Heart left ventricle (tissue), 16 donors: ENCODE measurements at regions not wholly inside any gene's neighbourhood (a gene's known extent, or its start where the extent isn't known, plus 50 kb on each side); places are given as distances from the start of the nearest gene placed in this dataset.
"Not testable (repeated sequence)": the region's sequence is repeated elsewhere in the genome, so short reads cannot be mapped to it uniquely, and the experiment has no call there.

Experiments used
- ATAC-seq, 4 donors: fragments of 200-7000 bp; cut with Tn5 transposase; one replicate each; pipeline ENCODE4 v1.9.1; 2020 to 2022; ENCODE audit warnings: moderate library complexity in 4 of 4, mild to moderate bottlenecking in 3 of 4, moderate number of reproducible peaks in 1 of 4
- DNase-seq, 5 donors: peaks; one replicate each; pipeline ENCODE4 v3.0.0-alpha.2; 2020
- H3K27ac ChIP-seq, 12 donors: fragments of 200-600 bp; sonication (generic) in 4 of 12; one replicate each; pipeline versions ENCODE4 v1.5.0 to v1.8.0; 2016 to 2022; ENCODE audit warnings: mild to moderate bottlenecking in 2 of 12
- H3K27me3 ChIP-seq, 9 donors: fragments of 200-600 bp; sonication (generic) in 2 of 9; one replicate each; pipeline versions ENCODE4 v1.5.1 to v1.8.0; 2016 to 2022; ENCODE audit warnings: mild to moderate bottlenecking in 3 of 9
- H3K36me3 ChIP-seq, 9 donors: fragments of 200-600 bp; sonication (generic) in 2 of 9; one replicate each; pipeline versions ENCODE4 v1.5.0 to v1.8.0; 2018 to 2022; ENCODE audit warnings: mild to moderate bottlenecking in 2 of 9
- H3K4me1 ChIP-seq, 12 donors: fragments of 200-600 bp; sonication (generic) in 4 of 12; one replicate each; pipeline versions ENCODE4 v1.5.0 to v1.8.0; 2016 to 2022; ENCODE audit warnings: mild to moderate bottlenecking in 3 of 12
- H3K4me3 ChIP-seq, 12 donors: fragments of 200-600 bp; sonication (generic) in 4 of 12; one replicate each; pipeline versions ENCODE4 v1.5.0 to v1.8.0; 2017 to 2022; ENCODE audit warnings: mild to moderate bottlenecking in 9 of 12, moderate library complexity in 4 of 12
- H3K9me3 ChIP-seq, 12 donors: fragments of 200-600 bp; sonication (generic) in 4 of 12; one replicate each; pipeline versions ENCODE4 v1.5.0 to v1.8.0; 2016 to 2022; ENCODE audit warnings: mild to moderate bottlenecking in 1 of 12
- POLR2A ChIP-seq, 2 donors: fragments of 450-650 bp; IDR thresholded peaks; one replicate each; pipeline ENCODE4 v1.6.1; 2017; ENCODE audit warnings: antibody characterized with exemption in 2 of 2, mild to moderate bottlenecking in 2 of 2, moderate library complexity in 2 of 2
- WGBS, 4 donors: extraction: QIAGEN DNeasy Blood & Tissue Kit in 2 of 4; methylation state at CpG; one replicate each; pipeline versions ENCODE4 v1.1.5 to v1.1.7; 2013 to 2018; 5-methylcytosine and 5-hydroxymethylcytosine counted together
- intact Hi-C, 10 donors: fragments of 100-400 bp; cut with DNase I; formaldehyde crosslinking; loops; one replicate each; pipeline versions ENCODE4 v1.11.1 to v1.14.2; 2022
- TF ChIP-seq, protein P1 (sequence below), 12 donors: fragments of 200-600 bp; sonication (generic) in 4 of 12; IDR thresholded peaks; one replicate each; pipeline versions ENCODE4 v1.5.0 to v1.8.0; 2018 to 2022; ENCODE audit warnings: antibody characterized with exemption in 12 of 12, mild to moderate bottlenecking in 5 of 12
- donor health status: ischemic (EF 13 %, LVEDD 7.1; RV severe dilation, severe dysfunction).
- donor health status: healthy with polysubstance abuse.
- donor health status: DM: no; HTN: yes; CAD: no.
- donor health status: DM: no; HTN: no; CAD: no.
- donor health status: ischemic (EF 25% LVEDD 6.9; RV normal size, moderate dysfunction).
- donor health status: ischemic (EF 25% LVEDD 5.7; RV mildly dilated, moderate dysfunction).
- donor health status: healthy.
- donor health status: DM: yes; HTN: yes; CAD: no.
- donor health status: ischemic (EF 35%, LVEDD 5.7; RV mildly dilated, moderate dysfunction).
- donor health status: nonischemic (EF 11% LVEDD 7.7; RV severe dilation, severe dysfunction).
- donor health status: DM: yes; HTN: yes; CAD: no.
- donor health status: PGD.
- donor health status: ischemic (EF 29% LVEDD 5.4; RV normal size, mild dysfunction).
- donor health status: nonischemic (EF 23%, LVEDD 6.1; RV moderate dilation, normal function).

DNA sequence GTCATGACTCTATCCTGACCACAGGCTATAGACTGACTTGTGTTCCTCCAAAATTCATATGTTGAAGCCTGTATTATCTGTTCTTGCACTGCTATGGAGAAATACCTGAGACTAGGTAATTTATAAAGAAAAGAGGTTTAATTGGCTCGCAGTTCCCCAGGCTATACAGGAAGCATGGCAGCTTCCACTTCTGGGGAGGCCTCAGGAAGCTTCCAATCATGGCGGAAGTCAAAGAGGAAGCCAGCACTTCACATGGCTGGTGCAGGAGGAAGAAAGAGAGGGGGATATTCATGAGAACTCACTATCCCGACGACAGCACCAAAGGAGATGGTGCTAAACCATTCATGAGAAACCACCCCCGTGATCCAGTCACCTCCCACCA, 84.3 kb upstream of the KDM7A start:
- TF ChIP-seq, protein P1, sequence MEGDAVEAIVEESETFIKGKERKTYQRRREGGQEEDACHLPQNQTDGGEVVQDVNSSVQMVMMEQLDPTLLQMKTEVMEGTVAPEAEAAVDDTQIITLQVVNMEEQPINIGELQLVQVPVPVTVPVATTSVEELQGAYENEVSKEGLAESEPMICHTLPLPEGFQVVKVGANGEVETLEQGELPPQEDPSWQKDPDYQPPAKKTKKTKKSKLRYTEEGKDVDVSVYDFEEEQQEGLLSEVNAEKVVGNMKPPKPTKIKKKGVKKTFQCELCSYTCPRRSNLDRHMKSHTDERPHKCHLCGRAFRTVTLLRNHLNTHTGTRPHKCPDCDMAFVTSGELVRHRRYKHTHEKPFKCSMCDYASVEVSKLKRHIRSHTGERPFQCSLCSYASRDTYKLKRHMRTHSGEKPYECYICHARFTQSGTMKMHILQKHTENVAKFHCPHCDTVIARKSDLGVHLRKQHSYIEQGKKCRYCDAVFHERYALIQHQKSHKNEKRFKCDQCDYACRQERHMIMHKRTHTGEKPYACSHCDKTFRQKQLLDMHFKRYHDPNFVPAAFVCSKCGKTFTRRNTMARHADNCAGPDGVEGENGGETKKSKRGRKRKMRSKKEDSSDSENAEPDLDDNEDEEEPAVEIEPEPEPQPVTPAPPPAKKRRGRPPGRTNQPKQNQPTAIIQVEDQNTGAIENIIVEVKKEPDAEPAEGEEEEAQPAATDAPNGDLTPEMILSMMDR (IDR thresholded peaks at IDR 0.05), result no peak
- no peak for TF ChIP-seq POLR2A (IDR thresholded peaks at IDR 0.05)
- WGBS, 4 donors, result 58 to 90% (median 60%) methylated on average over 5 of the region's 5 CpGs
- Histone ChIP-seq H3K36me3 (no peaks in the 10 kb centered on the region), H3K9me3 (peaks cover 0 to 5% (median 0%) of the 10 kb centered on the region in 12 donors), H3K4me1 (peaks cover 0 to 12% (median 0%) of the 10 kb centered on the region in 12 donors), H3K27ac (peak overlapping the region in 7 of 12 donors; percentile 13 to 61 (median 50)), H3K4me3 (no peak overlapping the region), H3K27me3 (peaks cover 0 to 3% (median 0%) of the 10 kb centered on the region in 9 donors)
- DNase-seq, result no peak
- no peak for ATAC-seq
- intact Hi-C loops, result no loop called here

DNA sequence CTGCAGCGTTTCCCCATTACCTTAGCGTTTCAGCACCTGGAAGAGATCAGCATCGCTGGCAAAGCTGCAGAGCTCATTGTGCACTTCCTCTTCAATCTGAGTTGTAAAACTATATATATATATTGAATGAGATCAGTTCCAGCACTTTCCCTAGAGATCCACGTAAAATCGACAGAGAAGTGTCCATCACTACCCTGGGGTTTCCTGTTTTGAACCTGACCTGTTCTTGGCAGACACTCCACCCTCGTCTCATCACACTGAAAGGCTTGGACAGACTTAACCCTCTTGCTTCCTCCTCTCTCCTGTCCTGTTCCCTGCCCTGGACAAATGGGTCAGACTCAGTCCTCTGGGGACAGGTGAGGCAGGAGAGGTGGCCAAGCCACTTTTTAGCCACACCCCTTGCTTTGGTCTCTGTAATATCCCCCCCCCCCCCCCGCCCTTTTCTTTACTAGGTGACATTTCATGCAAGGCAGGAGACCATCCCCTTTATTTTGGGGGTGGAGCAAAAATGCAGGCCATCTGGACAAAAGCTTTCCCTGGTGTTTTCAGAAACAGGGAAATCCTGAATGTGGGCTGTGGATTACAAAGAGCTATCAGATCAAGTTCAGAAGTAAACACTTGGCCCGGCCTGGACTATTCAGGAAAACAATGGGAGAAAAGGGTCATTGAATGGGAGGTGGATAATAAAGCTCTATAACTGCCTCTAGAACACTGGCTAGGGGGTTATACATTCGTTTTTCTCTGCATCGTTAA, 83.7 kb upstream of the KDM7A start:
- intact Hi-C loops, result no loop called here
- peak overlapping the region in 8 of 12 donors; percentile 4 to 39 (median 10) for H3K4me3 ChIP-seq
- peak; percentile 41 to 88 (median 51) for ATAC-seq

DNA sequence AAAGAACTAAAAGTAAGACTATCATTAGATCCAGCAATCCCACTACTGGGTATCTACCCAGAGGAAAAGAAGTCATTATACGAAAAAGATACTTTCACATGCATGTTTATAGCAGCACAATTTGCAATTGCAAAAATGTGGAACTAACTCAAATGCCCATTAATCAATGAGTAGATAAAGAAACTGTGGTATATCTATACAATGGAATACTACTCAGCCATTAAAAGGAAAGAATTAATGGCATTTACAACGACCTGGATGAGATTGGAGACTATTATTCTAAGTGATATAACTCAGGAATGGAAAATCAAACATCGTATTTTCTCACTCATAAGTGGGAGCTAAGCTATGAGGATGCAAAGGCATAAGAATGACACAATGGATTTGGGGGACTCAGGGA, 80.5 kb upstream of the KDM7A start:
- 77 to 87% (median 86%) methylated on average over 3 of the region's 3 CpGs for WGBS, 4 donors
- intact Hi-C loops, result not testable (repeated sequence)

More for the DNA sequence above, 83.7 kb upstream of the KDM7A start:
- peak overlapping the region in 5 of 12 donors; percentile 50 to 61 (median 57) for H3K27ac ChIP-seq
- H3K9me3 ChIP-seq, result peaks cover 0 to 5% (median 0%) of the 10 kb centered on the region in 12 donors
- no peak for DNase-seq
- peaks cover 0 to 3% (median 0%) of the 10 kb centered on the region in 9 donors for H3K27me3 ChIP-seq
- 37 to 48% (median 46%) methylated on average over 10 of the region's 10 CpGs for WGBS, 4 donors
- peaks cover 0 to 12% (median 0%) of the 10 kb centered on the region in 12 donors for H3K4me1 ChIP-seq
- H3K36me3 ChIP-seq, result no peaks in the 10 kb centered on the region
- TF ChIP-seq, protein P1 (IDR thresholded peaks at IDR 0.05), result no peak
- no peak for TF ChIP-seq POLR2A (IDR thresholded peaks at IDR 0.05)

DNA sequence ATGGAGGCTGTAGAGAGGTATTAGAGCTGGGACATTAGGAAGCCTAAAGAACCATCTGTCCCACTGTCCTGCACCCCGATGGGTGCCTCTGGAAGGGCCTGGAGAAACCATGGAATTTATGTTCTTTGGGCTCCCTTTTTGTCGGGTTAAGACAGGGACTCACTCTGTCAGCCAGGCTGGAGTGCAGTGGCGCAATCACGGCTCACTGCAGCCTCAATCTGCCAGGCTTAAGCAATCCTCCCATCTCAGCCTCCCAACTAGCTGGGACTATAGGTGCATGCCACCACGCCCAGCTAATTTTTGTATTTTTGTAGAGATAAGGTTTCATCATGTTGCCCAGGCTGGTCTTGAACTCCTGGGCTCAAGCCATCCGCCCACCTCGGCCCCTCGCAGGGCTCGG, 78.2 kb upstream of the KDM7A start:
- H3K4me3 ChIP-seq, intact Hi-C loops, H3K27me3 ChIP-seq, H3K27ac ChIP-seq, H3K36me3 ChIP-seq, H3K9me3 ChIP-seq, ATAC-seq, DNase-seq: not testable (repeated sequence)
- peaks cover 0 to 47% (median 0%) of the 10 kb centered on the region in 12 donors for H3K4me1 ChIP-seq
- 95 to 96% (median 95%) methylated on average over 9 of the region's 9 CpGs for WGBS, 4 donors

More for the DNA sequence above, 80.5 kb upstream of the KDM7A start:
- not testable (repeated sequence) for H3K9me3 ChIP-seq, H3K27ac ChIP-seq, H3K36me3 ChIP-seq, ATAC-seq, H3K27me3 ChIP-seq, H3K4me3 ChIP-seq, DNase-seq
- H3K4me1 ChIP-seq, result peaks cover 0 to 36% (median 0%) of the 10 kb centered on the region in 12 donors

DNA sequence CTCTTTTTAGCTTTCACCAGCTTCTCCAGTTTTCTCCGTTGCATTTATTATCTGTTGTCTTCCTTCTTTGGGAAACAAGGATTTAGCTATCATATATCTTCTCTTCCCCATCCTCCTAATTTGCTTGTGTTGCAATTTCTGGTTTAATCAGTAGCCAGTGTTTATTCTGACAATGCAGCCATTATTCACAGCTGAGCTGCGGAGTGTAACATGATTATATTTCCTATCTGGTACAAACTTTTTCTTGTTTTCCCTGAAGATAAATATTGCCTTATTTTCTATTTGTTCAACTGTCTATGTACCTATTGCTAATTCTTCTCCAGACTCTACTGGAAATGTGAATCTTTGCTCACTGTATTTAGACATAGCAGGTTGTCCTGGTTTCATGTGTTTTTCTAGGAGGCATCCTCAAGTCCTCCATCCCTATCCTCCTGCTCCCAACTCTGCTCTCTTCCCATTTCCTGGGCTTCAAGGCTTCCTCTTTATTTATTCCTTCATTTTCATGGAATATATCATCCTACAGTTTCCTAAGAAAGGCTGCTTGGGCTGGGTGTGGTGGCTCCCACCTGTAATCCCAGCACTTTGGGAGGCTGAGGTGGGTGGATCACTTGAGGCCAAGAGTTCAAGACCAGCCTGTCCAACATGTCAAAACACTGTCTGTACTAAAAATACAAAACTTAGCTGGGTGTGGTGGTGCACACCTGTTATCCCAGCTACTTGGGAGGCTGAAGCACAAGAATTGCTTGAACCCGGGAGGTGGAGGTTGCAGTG, 72.4 kb upstream of the KDM7A start:
- TF ChIP-seq, protein P1 (IDR thresholded peaks at IDR 0.05), result no peak
- no peak for TF ChIP-seq POLR2A (IDR thresholded peaks at IDR 0.05)
- 88 to 90% (median 89%) methylated on average over 3 of the region's 3 CpGs for WGBS, 4 donors

More for the DNA sequence above, 72.4 kb upstream of the KDM7A start:
- H3K27me3 ChIP-seq, result no peaks in the 10 kb centered on the region
- no peaks in the 10 kb centered on the region for H3K36me3 ChIP-seq
- H3K4me3 ChIP-seq, result no peak overlapping the region
- intact Hi-C loops, result no loop called here
- peaks cover 0 to 46% (median 0%) of the 10 kb centered on the region in 12 donors for H3K4me1 ChIP-seq
- no peak overlapping the region for H3K27ac ChIP-seq
- peaks cover 0 to 6% (median 0%) of the 10 kb centered on the region in 12 donors for H3K9me3 ChIP-seq
- DNase-seq (no peak), ATAC-seq (no peak)
